Activated CD4-positive, alpha-beta memory T cell treated with anti-CD3 and anti-CD28 coated beads for 36 hours (primary cell): ENCODE measurements at regions not wholly inside any gene's neighbourhood (a gene's known extent, or its start where the extent isn't known, plus 50 kb on each side); places are given as distances from the start of the nearest gene placed in this dataset.

Source experiments
- CTCF ChIA-PET: fragments of 350-600 bp; sonication (Branson Sonifier 250); formaldehyde crosslinking; loops from one replicate; lab custom pipeline; 2021; ENCODE audit warnings: antibody characterized with exemption, inconsistent platforms; lab: Charles Lee
- POLR2A ChIA-PET: fragments of 350-600 bp; sonication (Branson Sonifier 250); formaldehyde crosslinking; loops from one replicate; lab custom pipeline; 2021; ENCODE audit warnings: antibody characterized with exemption; lab: Charles Lee
- DNase-seq: peaks from one replicate; pipeline ENCODE4 v3.0.0-alpha.2; 2020
- H3K27ac Mint-ChIP-seq: one replicate; pipeline ENCODE4 v1.8.0; 2021; ENCODE audit warnings: mixed read lengths
- H3K27me3 Mint-ChIP-seq: one replicate; pipeline ENCODE4 v1.8.0; 2021; ENCODE audit warnings: mixed read lengths
- H3K36me3 Mint-ChIP-seq: one replicate; pipeline ENCODE4 v1.8.0; 2021; ENCODE audit warnings: mixed read lengths
- H3K4me1 Mint-ChIP-seq: one replicate; pipeline ENCODE4 v1.8.0; 2021; ENCODE audit warnings: low read depth, mixed read lengths
- H3K4me3 Mint-ChIP-seq: one replicate; pipeline ENCODE4 v1.8.0; 2021; ENCODE audit warnings: mild to moderate bottlenecking, mixed read lengths
- H3K9me3 Mint-ChIP-seq: one replicate; pipeline ENCODE4 v1.8.0; 2021; ENCODE audit warnings: mixed read lengths
- intact Hi-C: fragments of 100-400 bp; cut with micrococcal nuclease; formaldehyde crosslinking; loops from one replicate; pipeline ENCODE4 v1.15.1; 2023

DNA sequence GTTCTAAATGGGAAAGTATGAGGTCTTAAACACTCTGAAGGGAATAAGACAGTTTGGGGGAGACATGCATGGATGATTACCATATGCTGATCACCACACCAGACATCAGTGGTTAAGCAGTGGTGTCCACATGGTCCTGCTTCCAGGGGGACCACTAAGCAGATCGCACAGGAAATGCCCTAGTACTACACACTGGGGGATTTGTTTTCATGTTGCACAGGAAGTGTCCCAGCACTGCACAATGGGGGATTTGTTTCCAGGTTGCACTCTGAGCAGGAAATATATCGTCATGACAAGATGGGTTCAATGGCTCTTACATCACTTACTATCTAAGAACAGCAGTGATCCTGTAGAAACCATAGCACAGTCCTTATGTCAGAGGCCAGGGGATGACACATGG, 245.5 kb downstream of the BCL11B start:
- DNase-seq: peak; percentile 19
- ChIA-PET CTCF (interaction anchor here (0.7 kb wide), 1 partner anchor 1048 kb away, joined by 3 read pairs; no protein-coding TSS in a partner anchor), POLR2A (no interaction called here)
- Mint-ChIP-seq H3K27ac (no peak overlapping the region), H3K4me1 (peaks cover 19% of the 10 kb centered on the region), H3K36me3 (no peaks in the 10 kb centered on the region), H3K9me3 (peaks cover 3% of the 10 kb centered on the region), H3K4me3 (no peak overlapping the region), H3K27me3 (no peaks in the 10 kb centered on the region)
- intact Hi-C loops: no loop called here

DNA sequence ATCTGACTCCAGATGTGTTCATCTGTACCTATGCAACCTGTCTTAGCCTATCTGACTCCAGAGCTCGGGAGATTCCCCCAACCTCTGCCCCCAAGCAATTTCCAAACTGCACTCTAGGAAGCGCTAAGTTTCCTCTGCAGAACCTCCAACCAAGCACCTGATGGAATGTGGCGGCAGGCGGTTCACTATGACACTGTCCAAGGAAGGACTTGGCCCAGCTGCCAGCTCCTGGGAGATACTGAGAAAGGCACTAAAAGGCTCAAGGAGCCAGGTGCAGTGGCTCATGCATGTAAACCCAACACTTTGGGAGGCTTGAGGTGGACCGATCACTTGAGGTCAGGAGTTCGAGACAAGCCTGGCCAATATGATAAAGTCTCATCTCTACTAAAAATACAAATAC, 244.0 kb downstream of the BCL11B start:
- Mint-ChIP-seq H3K9me3 (no peaks in the 10 kb centered on the region), H3K27ac (no peak overlapping the region), H3K36me3 (no peaks in the 10 kb centered on the region), H3K4me1 (peaks cover 5% of the 10 kb centered on the region), H3K4me3 (no peak overlapping the region), H3K27me3 (no peaks in the 10 kb centered on the region)
- ChIA-PET POLR2A (no interaction called here), CTCF (no interaction called here)
- no peak for DNase-seq
- intact Hi-C loops: no loop called here

DNA sequence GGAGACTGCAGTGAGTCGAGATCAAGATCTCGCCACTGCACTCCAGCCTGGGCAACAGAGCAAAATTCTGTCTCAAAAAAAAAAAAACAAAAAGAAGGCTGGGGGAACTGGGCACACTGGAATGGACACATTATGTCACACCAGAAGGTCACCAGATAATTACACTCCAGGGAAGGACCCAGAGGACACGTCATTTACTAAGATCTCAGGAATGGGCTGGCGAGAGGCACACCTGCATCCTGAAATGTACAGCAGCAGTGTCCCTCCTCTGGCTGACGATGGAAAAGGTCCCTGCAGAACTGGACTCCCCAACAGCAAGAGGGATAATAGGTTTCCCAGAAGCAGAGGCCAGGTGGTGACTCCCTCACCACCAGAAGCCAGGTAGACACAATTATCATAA, 243.5 kb downstream of the BCL11B start:
- Mint-ChIP-seq H3K4me3 (no peak overlapping the region), H3K36me3 (no peaks in the 10 kb centered on the region), H3K4me1 (peaks cover 5% of the 10 kb centered on the region), H3K27ac (no peak overlapping the region), H3K27me3 (no peaks in the 10 kb centered on the region), H3K9me3 (no peaks in the 10 kb centered on the region)
- intact Hi-C loops: no loop called here
- ChIA-PET POLR2A (no interaction called here), CTCF (no interaction called here)
- DNase-seq: no peak

DNA sequence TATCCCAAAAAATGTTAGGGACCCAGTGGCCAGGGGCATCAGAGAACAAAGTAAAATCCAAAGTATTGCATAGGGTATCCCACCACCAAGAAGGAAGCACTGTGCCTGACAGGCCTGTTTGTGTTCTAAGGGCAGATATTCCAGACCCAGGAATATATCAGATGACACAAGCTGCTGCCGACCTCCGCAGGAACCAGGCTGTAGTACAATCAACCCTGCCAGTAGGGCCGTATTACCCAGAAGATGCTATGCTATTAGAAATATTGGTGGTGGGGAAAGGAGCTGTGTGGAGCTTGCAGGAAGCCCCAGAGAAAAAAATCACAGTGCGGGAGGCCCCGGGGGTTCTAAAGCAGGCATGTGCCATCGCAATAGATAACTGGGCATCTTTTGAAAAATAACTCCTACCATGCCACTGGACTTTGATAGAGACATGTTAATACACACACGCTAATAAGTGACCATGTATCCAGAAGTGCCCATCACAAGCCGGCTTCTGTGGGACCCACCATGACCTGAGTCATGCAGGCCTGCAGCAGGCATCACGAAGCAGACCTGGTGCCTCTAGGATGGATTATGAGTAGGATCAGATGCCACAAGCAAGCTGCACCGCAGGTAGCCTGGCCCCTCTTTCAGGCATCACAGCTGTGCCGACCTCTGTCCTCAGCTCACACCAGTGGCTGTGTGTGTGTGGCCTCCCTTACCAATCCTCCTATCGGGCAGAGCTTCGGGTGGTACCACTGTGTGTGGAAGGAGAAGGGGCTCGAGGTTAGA, 242.7 kb downstream of the BCL11B start:
- Mint-ChIP-seq H3K27me3 (no peaks in the 10 kb centered on the region), H3K4me1 (peaks cover 5% of the 10 kb centered on the region), H3K9me3 (no peaks in the 10 kb centered on the region), H3K4me3 (no peak overlapping the region), H3K36me3 (no peaks in the 10 kb centered on the region), H3K27ac (no peak overlapping the region)
- ChIA-PET POLR2A (no interaction called here), CTCF (no interaction called here)
- no peak for DNase-seq
- intact Hi-C loops: no loop called here

DNA sequence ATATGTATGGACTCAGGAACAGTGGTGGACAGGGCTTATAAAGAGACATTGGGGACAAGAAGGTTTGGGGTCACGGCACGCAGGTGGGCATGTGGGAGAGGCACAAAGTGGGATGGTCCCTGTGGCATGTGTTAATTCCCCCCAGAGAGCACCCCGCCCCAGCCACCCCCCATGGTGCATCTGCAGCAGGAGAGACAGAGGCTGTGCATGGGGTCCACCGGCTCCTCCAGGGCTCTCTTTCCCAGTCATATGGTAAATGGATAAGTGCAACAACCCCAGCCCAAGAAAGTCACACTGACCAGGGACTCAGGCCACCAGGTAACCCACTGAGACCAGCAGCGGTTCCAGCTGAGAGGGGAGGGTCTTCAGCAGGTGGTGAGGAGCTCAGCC, 242.1 kb downstream of the BCL11B start:
- intact Hi-C loops: no loop called here
- Mint-ChIP-seq H3K4me3 (no peak overlapping the region), H3K27ac (no peak overlapping the region), H3K4me1 (peaks cover 5% of the 10 kb centered on the region), H3K9me3 (no peaks in the 10 kb centered on the region), H3K36me3 (no peaks in the 10 kb centered on the region), H3K27me3 (no peaks in the 10 kb centered on the region)
- no peak for DNase-seq
- ChIA-PET CTCF (no interaction called here), POLR2A (no interaction called here)

DNA sequence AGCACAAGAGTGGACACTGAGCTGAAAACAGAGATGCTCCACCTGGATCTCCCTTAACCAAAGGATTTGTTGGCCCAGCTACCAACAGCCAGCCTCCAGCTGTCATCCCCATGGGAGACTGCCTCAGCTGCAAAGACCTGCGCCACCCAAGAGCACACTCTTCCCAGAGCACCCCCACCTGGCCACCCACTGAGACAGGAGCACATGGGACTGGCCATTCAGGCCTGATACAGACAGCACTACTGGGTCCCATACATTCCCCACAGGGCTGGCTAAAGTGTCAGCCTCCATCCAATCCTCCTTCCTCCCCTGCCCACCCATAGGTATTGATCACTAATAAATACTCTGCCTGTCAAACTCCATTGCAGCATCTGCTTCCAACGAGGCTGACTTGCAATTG, 241.5 kb downstream of the BCL11B start:
- peaks cover 5% of the 10 kb centered on the region for H3K4me1 Mint-ChIP-seq

DNA sequence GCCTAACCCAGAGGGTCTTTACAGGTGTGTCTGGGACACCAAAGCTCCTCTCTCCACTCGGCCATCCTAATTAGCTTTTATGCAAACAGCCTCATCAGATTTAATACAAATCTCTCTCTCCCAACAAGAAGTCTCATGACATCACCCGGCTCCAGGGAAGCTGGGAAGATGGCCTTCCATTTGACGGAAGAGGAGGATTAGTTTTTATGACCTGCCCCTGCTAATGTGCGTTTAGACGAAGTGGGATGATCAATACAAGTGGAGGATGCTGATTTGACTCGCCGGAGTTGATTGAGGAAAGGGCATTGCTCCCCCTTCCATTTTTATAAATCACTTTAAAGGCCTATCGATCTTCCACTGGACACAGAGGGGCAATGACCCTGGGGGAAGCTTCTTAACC, 239.2 kb downstream of the BCL11B start:
- no peaks in the 10 kb centered on the region for H3K4me1 Mint-ChIP-seq
- CTCF ChIA-PET: no interaction called here
- POLR2A ChIA-PET: no interaction called here

More for the DNA sequence above, 241.5 kb downstream of the BCL11B start:
- no peak overlapping the region for H3K4me3 Mint-ChIP-seq
- no peak for DNase-seq
- H3K36me3 Mint-ChIP-seq: no peaks in the 10 kb centered on the region
- no peak overlapping the region for H3K27ac Mint-ChIP-seq
- H3K27me3 Mint-ChIP-seq: no peaks in the 10 kb centered on the region
- ChIA-PET CTCF (no interaction called here), POLR2A (no interaction called here)
- no peaks in the 10 kb centered on the region for H3K9me3 Mint-ChIP-seq
- intact Hi-C loops: no loop called here

DNA sequence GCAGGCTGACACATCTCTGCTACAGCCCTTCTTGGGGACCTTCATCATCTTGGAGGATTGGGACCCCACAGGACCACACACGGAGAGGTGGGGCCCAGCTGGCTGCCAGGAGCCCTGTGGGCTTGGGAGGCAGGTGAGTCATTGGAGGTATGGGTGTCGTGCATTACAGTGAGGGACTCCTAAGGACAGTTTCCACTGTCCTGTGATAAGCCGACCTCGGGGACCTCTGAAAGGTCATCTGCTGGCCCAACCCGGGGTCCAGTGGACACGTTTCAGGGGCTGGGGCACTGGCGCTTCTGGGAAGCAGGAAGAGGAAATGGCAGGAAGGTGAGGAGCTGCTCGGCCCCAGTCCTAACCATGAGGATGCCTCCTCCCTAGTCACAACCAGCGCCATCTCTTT, 238.0 kb downstream of the BCL11B start:
- Mint-ChIP-seq H3K27ac (no peak overlapping the region), H3K9me3 (no peaks in the 10 kb centered on the region), H3K36me3 (no peaks in the 10 kb centered on the region), H3K27me3 (no peaks in the 10 kb centered on the region), H3K4me3 (no peak overlapping the region), H3K4me1 (no peaks in the 10 kb centered on the region)
- CTCF ChIA-PET: interaction anchor here (0.6 kb wide), 1 partner anchor 153 kb away, joined by 3 read pairs; no protein-coding TSS in a partner anchor
- intact Hi-C loops: no loop called here
- no peak for DNase-seq
- POLR2A ChIA-PET: no interaction called here

More for the DNA sequence above, 239.2 kb downstream of the BCL11B start:
- Mint-ChIP-seq H3K4me3 (no peak overlapping the region), H3K9me3 (no peaks in the 10 kb centered on the region), H3K27me3 (no peaks in the 10 kb centered on the region), H3K27ac (no peak overlapping the region), H3K36me3 (no peaks in the 10 kb centered on the region)
- DNase-seq: no peak
- intact Hi-C loops: no loop called here

DNA sequence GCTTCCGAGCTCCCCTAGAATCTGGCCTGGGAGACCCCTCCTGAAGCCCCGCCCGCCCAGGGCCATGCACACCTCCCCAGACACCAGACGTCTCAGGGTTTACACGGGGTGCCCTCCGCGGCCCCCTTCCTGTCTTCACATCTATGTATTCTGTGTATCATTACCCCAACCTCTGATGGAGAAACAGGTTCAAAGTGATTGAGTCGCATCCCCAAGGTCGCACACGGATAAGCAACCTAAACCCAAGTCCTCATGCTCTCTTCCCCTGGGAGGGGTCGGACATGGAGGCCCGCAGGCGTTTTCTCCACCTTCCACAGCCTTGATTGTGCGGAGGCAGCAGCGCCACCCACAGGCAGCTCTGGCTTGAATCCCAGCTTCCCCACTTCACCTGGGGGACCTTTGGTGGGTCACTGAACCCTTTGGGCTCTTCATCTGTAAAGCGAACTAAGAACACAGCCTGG, 237.3 kb downstream of the BCL11B start:
- Mint-ChIP-seq H3K27ac (no peak overlapping the region), H3K27me3 (no peaks in the 10 kb centered on the region), H3K4me1 (no peaks in the 10 kb centered on the region), H3K36me3 (no peaks in the 10 kb centered on the region), H3K4me3 (no peak overlapping the region), H3K9me3 (no peaks in the 10 kb centered on the region)
- ChIA-PET POLR2A (no interaction called here), CTCF (interaction anchor here (1.6 kb wide), 1 partner anchor 15 kb away, joined by 3 read pairs; no protein-coding TSS in a partner anchor)
- no peak for DNase-seq
- intact Hi-C loops: no loop called here

DNA sequence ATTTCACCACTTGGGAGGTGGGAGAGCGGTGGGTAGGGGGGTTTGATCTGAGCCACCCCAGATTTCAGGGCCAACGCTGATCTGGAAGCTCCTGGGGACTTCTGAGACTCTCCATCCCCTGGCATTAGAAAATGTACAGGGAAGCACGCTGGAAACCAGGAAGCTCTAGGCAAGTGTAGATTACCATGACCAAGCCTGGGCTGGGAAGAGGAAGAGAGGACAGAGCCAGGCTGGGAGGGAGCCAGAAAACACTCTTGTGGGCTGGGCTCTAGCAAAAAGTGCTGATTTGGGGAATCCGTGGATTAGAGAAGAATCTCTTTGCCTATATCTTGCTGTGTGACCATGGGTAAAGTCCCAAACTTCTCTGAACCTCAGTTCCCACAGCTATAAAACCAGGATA, 236.7 kb downstream of the BCL11B start:
- intact Hi-C loops: no loop called here
- no peaks in the 10 kb centered on the region for H3K27me3 Mint-ChIP-seq
- no peak for DNase-seq
- no peaks in the 10 kb centered on the region for H3K9me3 Mint-ChIP-seq
- H3K27ac Mint-ChIP-seq: no peak overlapping the region
- ChIA-PET POLR2A (no interaction called here), CTCF (interaction anchor here (1.6 kb wide), 1 partner anchor 14 kb away, joined by 3 read pairs; no protein-coding TSS in a partner anchor)
- no peaks in the 10 kb centered on the region for H3K4me1 Mint-ChIP-seq
- no peak overlapping the region for H3K4me3 Mint-ChIP-seq
- H3K36me3 Mint-ChIP-seq: no peaks in the 10 kb centered on the region

DNA sequence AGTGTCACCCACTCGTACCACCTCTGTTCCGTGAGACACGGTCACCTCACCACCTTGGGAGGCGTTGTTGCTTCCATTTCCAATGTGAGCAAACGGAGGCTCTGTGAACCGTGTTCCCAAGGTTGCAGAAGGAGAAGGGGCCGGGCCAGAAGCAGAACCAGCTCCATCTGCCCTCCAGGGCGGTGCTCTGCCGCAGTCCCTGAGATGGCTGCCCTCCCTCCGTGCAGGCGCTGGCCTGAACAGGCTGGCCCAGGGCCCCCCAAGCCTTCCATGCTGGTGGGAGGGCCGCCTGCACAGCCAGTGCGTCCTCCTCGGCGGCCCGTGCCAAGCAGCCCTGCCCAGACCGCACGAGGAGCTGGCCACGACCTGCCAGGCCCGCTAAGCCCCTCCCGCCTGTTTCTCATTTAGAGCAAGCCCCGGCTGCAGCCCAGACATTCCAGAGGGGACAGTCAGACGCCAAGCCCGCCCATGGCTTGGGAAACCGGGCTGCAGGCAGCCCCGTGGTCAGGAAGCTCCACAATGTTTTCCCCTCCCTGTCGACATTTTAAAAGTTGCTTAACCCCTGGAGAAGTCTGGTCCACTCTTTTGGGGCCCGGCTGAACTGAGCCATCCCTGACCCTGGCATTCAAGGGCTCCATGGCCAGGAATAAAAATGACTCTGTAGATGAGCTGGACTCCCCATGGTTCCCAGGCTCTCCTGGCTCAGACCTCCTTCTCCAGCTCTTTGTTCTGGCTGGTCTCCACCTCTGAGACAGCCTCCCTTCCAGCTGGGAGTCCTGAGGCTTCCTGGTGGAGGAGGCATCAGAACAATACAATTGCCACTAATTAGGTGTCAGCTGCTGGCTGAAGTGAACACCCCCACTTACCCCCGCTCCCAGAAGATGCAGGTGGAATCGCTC, 236.0 kb downstream of the BCL11B start:
- H3K9me3 Mint-ChIP-seq: no peaks in the 10 kb centered on the region
- H3K36me3 Mint-ChIP-seq: no peaks in the 10 kb centered on the region
- no peak overlapping the region for H3K4me3 Mint-ChIP-seq
- ChIA-PET POLR2A (no interaction called here), CTCF (interaction anchor here (1.6 kb wide), 1 partner anchor 13 kb away, joined by 3 read pairs; no protein-coding TSS in a partner anchor)
- H3K4me1 Mint-ChIP-seq: no peaks in the 10 kb centered on the region
- no peak for DNase-seq
- H3K27ac Mint-ChIP-seq: no peak overlapping the region
- no peaks in the 10 kb centered on the region for H3K27me3 Mint-ChIP-seq
- intact Hi-C loops: no loop called here

DNA sequence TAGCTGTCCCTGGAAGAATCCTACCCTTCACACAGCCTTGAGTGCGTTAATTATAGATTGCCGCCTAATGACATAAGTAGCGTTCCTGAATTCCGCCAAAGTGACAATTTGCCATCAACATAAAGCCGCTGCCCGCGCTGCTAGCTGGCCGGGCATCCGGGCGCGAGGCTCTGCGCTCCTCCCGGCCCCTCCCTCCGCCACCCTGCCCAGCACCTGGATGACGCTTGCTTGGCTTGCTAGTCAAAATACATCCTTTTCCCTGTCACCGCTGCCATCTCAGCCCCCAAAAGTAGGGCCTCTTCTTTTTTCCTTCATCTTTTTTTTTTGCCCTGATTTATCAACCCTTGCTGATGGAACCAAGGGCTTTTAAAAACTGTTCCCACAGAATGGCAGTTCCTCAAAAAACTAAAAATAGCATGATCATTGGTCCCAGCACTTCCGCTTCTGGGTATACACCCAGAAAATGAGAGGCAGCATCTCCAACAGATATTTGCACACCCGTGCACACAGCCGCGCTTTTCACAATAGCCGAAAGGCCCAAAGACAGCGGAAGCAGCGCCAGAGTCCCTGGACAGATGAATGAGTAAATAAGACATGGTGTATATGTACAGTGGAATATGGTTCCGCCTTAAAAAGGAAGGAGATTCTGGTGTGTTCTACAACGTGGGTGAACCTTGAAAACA, 235.2 kb downstream of the BCL11B start:
- H3K4me1 Mint-ChIP-seq: no peaks in the 10 kb centered on the region
- CTCF ChIA-PET: interaction anchor here (1.6 kb wide), 1 partner anchor 13 kb away, joined by 3 read pairs; no protein-coding TSS in a partner anchor
- no peaks in the 10 kb centered on the region for H3K9me3 Mint-ChIP-seq
- no peak overlapping the region for H3K27ac Mint-ChIP-seq
- no peaks in the 10 kb centered on the region for H3K36me3 Mint-ChIP-seq
- H3K4me3 Mint-ChIP-seq: no peak overlapping the region
- POLR2A ChIA-PET: no interaction called here
- intact Hi-C loops: no loop called here
- no peak for DNase-seq
- no peaks in the 10 kb centered on the region for H3K27me3 Mint-ChIP-seq
